ENCODE measurements at regions not wholly inside any gene's neighbourhood (a gene's known extent, or its start where the extent isn't known, plus 50 kb on each side); places are given as distances from the start of the nearest gene placed in this dataset.

- peak; percentile 30 for DNase-seq (ENCODE audit: low read depth)
- TF ChIP-seq CTCF (conservative IDR thresholded peaks at IDR 0.05; ENCODE audit: low read depth, low read length): peak; percentile 75
- H3K4me3 ChIP-seq (ENCODE audit: low read depth, low read length): peak overlapping the region; percentile 9
These were observed 93.7 kb upstream of the PTPRR start for GRCh38 chr12:71014180-71014785.

GRCh38 chr12:71011261-71011660, 90.7 kb upstream of the PTPRR start:
- TF ChIP-seq CTCF (conservative IDR thresholded peaks at IDR 0.05; ENCODE audit: low read depth, low read length): no peak
- H3K4me3 ChIP-seq (ENCODE audit: low read depth, low read length): no peak overlapping the region
- no peak for DNase-seq (ENCODE audit: low read depth)

GRCh38 chr12:71010143-71010479, 89.6 kb upstream of the PTPRR start:
- no peak for TF ChIP-seq CTCF (conservative IDR thresholded peaks at IDR 0.05; ENCODE audit: low read depth, low read length)
- no peak overlapping the region for H3K4me3 ChIP-seq (ENCODE audit: low read depth, low read length)
- no peak for DNase-seq (ENCODE audit: low read depth)

GRCh38 chr12:71009430-71010142, 89.0 kb upstream of the PTPRR start:
- no peak for TF ChIP-seq CTCF (conservative IDR thresholded peaks at IDR 0.05; ENCODE audit: low read depth, low read length)
- DNase-seq (ENCODE audit: low read depth): no peak
- no peak overlapping the region for H3K4me3 ChIP-seq (ENCODE audit: low read depth, low read length)

- DNase-seq (ENCODE audit: low read depth): no peak
- no peak overlapping the region for H3K4me3 ChIP-seq (ENCODE audit: low read depth, low read length)
- TF ChIP-seq CTCF (conservative IDR thresholded peaks at IDR 0.05; ENCODE audit: low read depth, low read length): no peak
These were observed 88.1 kb upstream of the PTPRR start for GRCh38 chr12:71008616-71009015.

GRCh38 chr12:71007781-71008404, 87.4 kb upstream of the PTPRR start:
- H3K4me3 ChIP-seq (ENCODE audit: low read depth, low read length): no peak overlapping the region
- no peak for DNase-seq (ENCODE audit: low read depth)
- TF ChIP-seq CTCF (conservative IDR thresholded peaks at IDR 0.05; ENCODE audit: low read depth, low read length): no peak

Data from epithelial cell of proximal tubule (primary cell).